Fibroblast of skin of right biceps (primary cell): ENCODE measurements at regions not wholly inside any gene's neighbourhood (a gene's known extent, or its start where the extent isn't known, plus 50 kb on each side); places are given as distances from the start of the nearest gene placed in this dataset.
A peak's percentile ranks its signal among the peaks of the same experiment; 100 is the strongest.
"Not testable (repeated sequence)": the region's sequence is repeated elsewhere in the genome, so short reads cannot be mapped to it uniquely, and the experiment has no call there.

Source experiments
- DNase-seq: peaks from one replicate; pipeline ENCODE4 v3.0.0-alpha.2; 2013

DNA sequence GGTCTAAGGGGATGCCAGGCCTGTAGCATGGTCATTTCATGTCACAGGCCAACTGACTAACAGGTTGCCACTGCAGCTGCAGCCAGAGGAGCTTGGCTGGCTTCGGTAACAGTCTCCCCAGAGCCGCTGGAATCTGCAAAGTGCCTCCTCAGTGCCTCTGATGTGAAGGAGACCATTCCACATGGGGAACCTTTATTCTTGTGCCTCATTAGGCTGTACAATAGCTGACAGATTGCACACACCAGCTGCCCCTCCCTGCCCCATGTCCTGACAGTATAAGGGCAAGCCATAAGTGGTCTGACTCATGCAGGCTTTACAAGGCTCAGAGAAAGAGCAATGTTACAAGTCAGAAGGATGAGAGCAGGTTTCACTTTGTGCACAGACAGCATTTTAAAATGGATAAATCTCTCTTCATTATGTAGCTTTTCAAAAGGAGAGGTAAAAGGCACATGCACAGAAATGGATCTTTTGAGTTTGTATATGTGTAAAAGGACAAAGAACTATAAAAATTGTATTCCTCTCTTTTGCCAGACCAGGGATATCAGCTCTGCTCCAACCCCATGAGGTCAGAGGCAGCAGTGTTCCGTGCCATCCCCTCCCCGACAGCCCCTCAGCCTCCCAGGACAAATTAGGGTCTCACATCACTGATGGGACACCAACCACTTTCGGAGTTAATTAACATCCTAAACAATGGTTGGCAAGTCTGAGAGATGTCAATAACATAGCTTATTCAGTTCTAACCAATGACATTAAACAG lies 467.8 kb downstream of the TMEM232 start:
- DNase-seq: peak; percentile 78

GRCh38 chr5:110262749-110263148 lies 463.7 kb downstream of the TMEM232 start:
- peak; percentile 42 for DNase-seq

DNA sequence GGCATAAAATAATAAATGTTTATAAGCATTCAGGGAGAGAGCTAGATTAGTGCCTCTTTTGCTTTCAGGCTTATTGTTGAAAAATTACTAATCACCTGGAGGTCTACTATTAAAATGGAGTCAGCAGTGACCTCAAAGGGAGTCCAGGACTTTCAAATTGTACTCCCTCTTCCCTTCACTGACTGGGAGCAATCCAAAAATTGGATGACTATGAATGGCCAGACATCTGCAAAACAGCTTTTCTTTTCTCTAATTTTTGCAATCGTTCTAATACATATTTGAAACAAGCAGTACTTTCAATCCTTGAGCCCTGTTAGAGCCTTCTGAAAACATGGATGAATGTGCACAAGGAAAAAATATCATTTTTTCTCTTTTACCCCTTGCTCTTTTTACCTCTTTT lies 461.8 kb downstream of the TMEM232 start:
- no peak for DNase-seq

GRCh38 chr5:110265162-110265561 lies 461.3 kb downstream of the TMEM232 start:
- no peak for DNase-seq

- no peak for DNase-seq
Measured at GRCh38 chr5:110267714-110268113, 458.8 kb downstream of the TMEM232 start.

- no peak for DNase-seq
Measured at GRCh38 chr5:110268283-110268682, 458.2 kb downstream of the TMEM232 start.

- DNase-seq: no peak
Measured at GRCh38 chr5:110268985-110269384, 457.5 kb downstream of the TMEM232 start.

DNA sequence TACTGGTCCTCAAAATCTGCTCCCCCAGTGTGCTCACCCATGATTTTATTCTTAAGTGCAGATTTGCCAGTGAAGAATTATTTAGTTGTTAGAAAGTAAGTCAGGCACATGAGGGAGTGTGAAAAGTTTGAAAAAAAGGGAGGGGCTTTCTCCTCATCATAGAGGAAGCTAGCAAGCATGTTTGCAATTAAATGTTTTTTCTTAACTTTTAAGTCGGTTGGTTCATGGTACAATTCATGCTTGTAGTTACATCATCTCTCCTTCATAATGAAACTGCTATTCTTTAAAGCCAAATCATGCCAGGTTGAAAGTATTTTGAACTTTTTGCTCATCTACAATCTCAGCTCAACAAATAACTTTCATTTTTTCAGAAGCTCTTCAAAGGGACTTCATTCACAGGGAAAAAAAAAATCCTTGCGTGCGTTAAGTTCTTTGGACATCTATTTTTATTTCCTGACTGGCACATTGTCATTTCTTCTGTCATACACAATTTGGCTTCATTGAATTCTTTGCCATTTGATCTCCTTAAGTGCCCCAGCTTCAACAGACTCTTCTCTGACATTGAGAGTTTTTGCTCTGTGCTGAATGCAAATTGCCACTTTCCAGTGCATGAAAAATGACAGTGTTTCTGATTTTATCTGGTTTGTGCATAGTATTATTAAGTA lies 456.9 kb downstream of the TMEM232 start:
- DNase-seq: peak; percentile 55

DNA sequence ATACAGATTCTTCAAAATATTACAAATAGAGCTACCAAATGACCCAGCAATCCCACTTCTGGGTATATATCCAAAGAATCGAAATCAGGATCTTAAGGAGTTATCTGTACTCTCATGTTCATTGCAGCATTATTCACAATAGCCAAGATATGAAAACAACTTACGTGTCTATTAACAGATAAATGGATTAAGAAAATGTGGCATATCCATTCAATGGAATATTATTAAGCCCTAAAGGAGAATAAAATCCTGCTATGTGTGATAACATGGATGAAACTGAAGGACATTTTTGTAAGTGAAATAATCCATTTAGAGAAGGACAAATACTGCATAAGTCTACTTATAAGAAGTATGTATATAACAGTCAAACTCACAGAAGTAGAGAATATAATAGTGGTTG lies 450.6 kb downstream of the TMEM232 start:
- no peak for DNase-seq

GRCh38 chr5:110278449-110278848 lies 448.0 kb downstream of the TMEM232 start:
- DNase-seq: not testable (repeated sequence)

DNA sequence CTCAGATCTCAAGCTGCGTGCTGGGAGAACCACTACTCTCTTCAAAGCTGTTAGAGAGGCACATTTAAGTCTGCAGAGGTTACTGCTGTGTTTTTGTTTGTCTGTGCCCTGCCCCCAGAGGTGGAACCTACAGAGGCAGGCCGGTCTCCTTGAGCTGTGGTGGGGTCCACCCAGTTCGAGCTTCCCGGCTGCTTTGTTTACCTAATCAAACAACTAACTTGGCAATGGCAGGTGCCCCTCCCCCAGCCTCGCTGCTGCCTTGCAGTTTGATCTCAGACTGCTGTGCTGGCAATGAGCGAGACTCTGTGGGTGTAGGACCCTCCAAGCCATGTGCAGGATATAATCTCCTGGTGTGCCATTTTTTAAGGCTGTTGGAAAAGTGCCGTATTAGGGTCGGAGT lies 442.4 kb downstream of the TMEM232 start:
- not testable (repeated sequence) for DNase-seq

GRCh38 chr5:110288766-110289511 lies 437.5 kb downstream of the TMEM232 start:
- peak; percentile 99 for DNase-seq

DNA sequence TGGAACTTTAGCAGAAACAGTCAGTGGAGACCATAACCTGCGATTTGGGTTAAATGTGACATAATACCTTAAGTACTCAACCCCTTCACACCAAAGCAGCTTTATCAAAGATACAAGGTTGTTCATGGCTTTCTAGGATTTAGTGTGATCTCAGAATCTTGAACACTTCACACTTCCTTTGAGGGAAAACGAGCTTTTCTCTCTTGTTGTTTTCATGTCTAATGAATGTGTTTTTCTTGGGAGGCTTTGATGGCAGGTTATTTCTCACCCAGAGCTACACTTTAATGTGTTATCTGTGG lies 437.0 kb downstream of the TMEM232 start:
- no peak for DNase-seq

GRCh38 chr5:110290542-110290941 lies 435.9 kb downstream of the TMEM232 start:
- no peak for DNase-seq

DNA sequence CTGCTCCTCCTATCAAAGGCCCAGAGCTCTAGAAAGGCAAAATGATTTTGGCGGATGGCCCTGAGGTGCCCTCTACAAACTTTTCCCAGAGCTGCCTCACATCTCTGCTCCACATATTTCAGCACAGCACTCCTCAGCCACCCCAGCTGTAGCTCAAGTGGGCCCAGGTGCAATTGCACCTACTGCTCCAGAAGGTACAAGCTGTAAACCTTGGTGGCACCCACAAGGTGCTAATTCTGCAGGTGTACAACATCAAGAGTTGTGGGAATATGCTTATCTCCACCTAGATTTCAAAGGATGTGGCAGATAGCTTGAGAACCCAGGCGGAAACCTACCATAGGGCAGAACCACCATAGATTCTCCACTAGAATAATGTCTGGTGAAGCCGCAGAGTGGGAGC lies 432.2 kb downstream of the TMEM232 start:
- no peak for DNase-seq

GRCh38 chr5:110297152-110297670 lies 429.3 kb downstream of the TMEM232 start:
- no peak for DNase-seq

DNA sequence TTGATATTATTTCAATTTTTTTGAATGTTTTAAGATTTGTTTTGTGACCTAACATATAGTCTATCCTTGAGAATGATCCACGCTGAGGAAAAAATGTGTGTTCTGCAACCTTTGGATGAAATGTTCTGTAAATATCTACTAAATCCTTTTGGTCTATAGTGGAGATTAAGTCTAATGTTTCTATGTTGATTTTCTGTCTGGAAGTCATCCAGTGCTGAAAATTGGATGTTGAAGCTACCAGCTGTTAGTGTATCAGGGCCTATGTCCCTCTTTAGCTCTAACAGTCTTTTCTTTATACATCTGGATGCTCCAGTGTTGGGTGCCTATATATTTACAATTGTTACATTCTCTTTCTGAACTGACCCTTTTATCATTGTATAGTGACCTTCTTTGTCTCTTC lies 422.3 kb downstream of the TMEM232 start:
- no peak for DNase-seq

DNA sequence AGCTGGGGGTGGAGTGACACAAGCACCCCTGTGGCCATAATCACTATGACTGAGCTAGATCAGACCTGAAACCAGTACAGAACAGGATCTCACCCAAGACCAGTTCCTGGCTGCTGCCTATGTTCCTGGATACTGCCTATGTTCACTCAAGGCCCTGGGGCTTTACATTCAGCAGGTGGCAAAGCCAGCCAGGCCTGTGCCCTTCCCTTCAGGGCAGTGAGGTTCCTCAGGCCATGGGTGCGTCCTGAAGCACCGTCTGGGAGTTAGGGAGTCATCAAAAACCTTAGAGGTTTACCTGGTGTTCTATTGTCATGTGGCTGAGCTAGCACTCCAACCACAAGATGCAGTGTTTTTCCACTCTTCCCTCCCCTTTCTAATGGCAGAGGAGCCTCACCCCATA lies 419.8 kb downstream of the TMEM232 start:
- DNase-seq: no peak

DNA sequence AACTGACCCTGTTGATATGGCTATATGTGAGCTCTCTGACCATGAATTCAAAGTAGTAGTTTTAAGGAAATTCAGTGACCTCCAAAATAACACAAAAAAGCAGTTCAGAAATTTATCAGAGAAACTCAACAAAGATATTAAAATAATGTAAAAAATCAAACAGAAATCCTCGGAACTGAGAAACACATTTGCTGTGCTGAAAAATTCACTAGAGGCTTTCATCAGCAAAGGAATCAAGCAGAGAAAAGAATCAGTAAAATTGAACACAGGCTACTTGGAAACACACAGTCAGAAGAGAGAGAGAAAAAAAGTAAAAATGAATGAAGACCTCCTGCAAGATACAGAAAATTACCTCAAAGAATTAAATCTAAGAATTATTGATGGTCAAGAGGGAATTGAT lies 417.2 kb downstream of the TMEM232 start:
- no peak for DNase-seq

DNA sequence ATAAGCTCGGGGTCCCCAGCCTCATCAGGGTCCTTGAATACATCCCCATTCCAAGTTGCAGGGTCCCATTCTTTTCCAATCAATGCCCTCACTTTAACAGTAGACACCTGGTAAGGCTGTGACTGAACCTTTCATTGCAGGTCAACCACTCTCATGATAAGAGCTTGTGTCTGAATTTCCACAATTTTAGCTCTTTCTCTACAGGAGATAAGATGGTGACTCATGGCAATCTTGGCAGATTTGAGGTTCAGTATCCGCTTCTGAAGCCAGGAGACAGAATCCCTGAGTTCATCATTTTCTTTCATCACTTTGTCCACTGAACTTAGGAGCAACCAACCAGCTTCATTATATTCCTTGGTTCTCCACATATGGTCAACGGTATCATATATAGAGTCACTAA lies 409.9 kb downstream of the TMEM232 start:
- peak; percentile 11 for DNase-seq

GRCh38 chr5:110321117-110321516 lies 405.4 kb downstream of the TMEM232 start:
- peak; percentile 60 for DNase-seq

DNA sequence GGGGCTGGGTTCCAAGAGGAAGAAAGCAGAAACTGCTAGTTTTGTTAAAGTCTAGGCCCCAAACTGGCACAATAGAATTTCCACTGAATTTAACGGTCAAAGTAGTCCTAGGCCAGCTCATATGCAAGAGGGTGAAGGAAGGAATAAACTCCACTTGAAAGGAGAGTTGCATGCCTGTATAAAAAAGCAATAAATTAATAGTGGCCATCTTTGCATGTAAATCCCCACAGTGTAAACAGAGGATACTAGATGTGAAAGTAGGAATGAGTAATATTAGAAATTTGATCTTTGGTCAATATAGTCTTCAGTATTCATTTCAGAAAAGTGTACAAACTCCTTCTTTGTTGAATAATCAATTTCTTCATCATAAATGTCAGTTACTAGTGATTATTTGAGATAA lies 403.1 kb downstream of the TMEM232 start:
- no peak for DNase-seq

DNA sequence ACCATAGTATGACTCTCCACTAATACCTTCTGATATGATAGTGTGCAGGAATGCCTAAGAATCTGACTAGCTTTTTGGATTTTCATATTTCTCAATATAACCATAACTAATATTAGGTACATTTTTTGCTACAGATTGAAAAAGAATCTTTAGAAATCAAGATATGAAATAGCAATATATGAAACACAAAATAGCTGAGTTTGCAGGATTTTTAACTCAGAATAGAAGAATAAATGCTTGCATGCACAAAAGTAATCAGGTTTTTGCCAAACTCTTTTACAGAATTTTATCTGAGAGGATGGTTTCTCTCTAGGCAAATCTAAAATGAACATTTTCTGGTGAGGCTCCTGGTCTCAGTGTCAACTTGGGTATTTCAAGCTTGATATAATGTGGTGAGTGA lies 402.6 kb downstream of the TMEM232 start:
- DNase-seq: no peak

DNA sequence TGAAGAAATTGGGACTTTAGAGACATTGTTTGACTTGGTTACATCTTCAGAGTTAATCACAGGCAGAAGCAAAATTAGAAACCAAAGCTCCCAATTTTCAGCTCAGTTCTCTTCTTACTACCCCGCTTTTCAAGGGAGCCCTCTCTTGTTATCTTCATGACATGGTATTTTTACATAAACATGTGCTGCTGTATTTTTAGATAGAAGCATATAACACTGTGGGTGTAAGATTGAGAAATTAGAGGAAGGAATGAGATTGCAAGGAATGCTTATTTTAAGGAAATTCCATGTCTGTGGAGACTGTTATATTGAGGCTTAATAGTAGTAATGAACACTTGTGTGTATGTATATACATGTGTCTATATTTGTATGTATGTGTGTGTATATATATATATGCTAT lies 401.6 kb downstream of the TMEM232 start:
- no peak for DNase-seq
